ENCODE measurements at regions not wholly inside any gene's neighbourhood (a gene's known extent, or its start where the extent isn't known, plus 50 kb on each side); places are given as distances from the start of the nearest gene placed in this dataset.

GRCh38 chr11:116225784-116226585, 546.8 kb downstream of the BUD13 start:
- TF ChIP-seq CTCF (IDR thresholded peaks at IDR 0.05) (no peak), POLR2A (IDR thresholded peaks at IDR 0.05) (no peak)
- intact Hi-C loops (cut with DNase I): no loop called here
- DNase-seq: no peak
- no peak overlapping the region for H3K27ac ChIP-seq
- H3K9me3 ChIP-seq: no peaks in the 10 kb centered on the region
- no peaks in the 10 kb centered on the region for H3K4me1 ChIP-seq
- no peaks in the 10 kb centered on the region for H3K36me3 ChIP-seq
- H3K27me3 ChIP-seq: peaks cover 0 to 16% (median 0%) of the 10 kb centered on the region in 4 donors
- H3K4me3 ChIP-seq: no peak overlapping the region
- 61 to 65% methylated on average over 7 of the region's 7 CpGs for WGBS, 2 donors

GRCh38 chr11:116225236-116225635, 547.6 kb downstream of the BUD13 start:
- H3K9me3 ChIP-seq: no peaks in the 10 kb centered on the region
- intact Hi-C loops (cut with DNase I): no loop called here
- H3K4me3 ChIP-seq: no peak overlapping the region
- H3K4me1 ChIP-seq: no peaks in the 10 kb centered on the region
- peak overlapping the region in 1 of 4 donors; percentile 37 for H3K27ac ChIP-seq
- TF ChIP-seq POLR2A (IDR thresholded peaks at IDR 0.05): no peak
- TF ChIP-seq CTCF (IDR thresholded peaks at IDR 0.05): no peak
- 40 to 59% methylated on average over 4 to 6 of the region's 6 CpGs for WGBS, 2 donors
- H3K27me3 ChIP-seq: peaks cover 0 to 16% (median 0%) of the 10 kb centered on the region in 4 donors
- no peak for DNase-seq
- no peaks in the 10 kb centered on the region for H3K36me3 ChIP-seq

GRCh38 chr11:116224889-116225200, 547.9 kb downstream of the BUD13 start:
- intact Hi-C loops (cut with DNase I): loop anchor here (5.0 kb wide), 1 partner anchor 893 kb away; no protein-coding TSS in a partner anchor
- no peak for DNase-seq
- no peak overlapping the region for H3K4me3 ChIP-seq
- TF ChIP-seq POLR2A (IDR thresholded peaks at IDR 0.05): no peak
- no peak for TF ChIP-seq CTCF (IDR thresholded peaks at IDR 0.05)
- H3K4me1 ChIP-seq: no peaks in the 10 kb centered on the region
- no peaks in the 10 kb centered on the region for H3K9me3 ChIP-seq
- 38 to 63% methylated on average over 3 to 5 of the region's 5 CpGs for WGBS, 2 donors
- H3K36me3 ChIP-seq: no peaks in the 10 kb centered on the region
- peaks cover 0 to 16% (median 0%) of the 10 kb centered on the region in 4 donors for H3K27me3 ChIP-seq
- H3K27ac ChIP-seq: peak overlapping the region in 1 of 4 donors; percentile 37

- TF ChIP-seq CTCF (IDR thresholded peaks at IDR 0.05) (peak; percentile 16 to 67 (median 42)), POLR2A (IDR thresholded peaks at IDR 0.05) (no peak)
- Histone ChIP-seq H3K4me1 (peaks cover 0 to 2% (median 0%) of the 10 kb centered on the region in 3 donors), H3K36me3 (no peaks in the 10 kb centered on the region), H3K9me3 (no peaks in the 10 kb centered on the region), H3K4me3 (no peak overlapping the region), H3K27ac (no peak overlapping the region), H3K27me3 (peaks cover 0 to 16% (median 0%) of the 10 kb centered on the region in 4 donors)
- WGBS, 2 donors: 47 to 67% methylated on average over 4 to 10 of the region's 10 CpGs
- intact Hi-C loops (cut with DNase I): loop anchor here (5.0 kb wide), 1 partner anchor 892 kb away; no protein-coding TSS in a partner anchor
- DNase-seq: no peak
Measured at GRCh38 chr11:116224154-116224888, 548.5 kb downstream of the BUD13 start.

GRCh38 chr11:116221351-116221750, 551.4 kb downstream of the BUD13 start:
- no peak overlapping the region for H3K4me3 ChIP-seq
- H3K4me1 ChIP-seq: peaks cover 0 to 4% (median 0%) of the 10 kb centered on the region in 3 donors
- intact Hi-C loops (cut with DNase I): loop anchor here (5.0 kb wide), 1 partner anchor 889 kb away; no protein-coding TSS in a partner anchor
- no peak for TF ChIP-seq CTCF (IDR thresholded peaks at IDR 0.05)
- TF ChIP-seq POLR2A (IDR thresholded peaks at IDR 0.05): no peak
- H3K27me3 ChIP-seq: peaks cover 0 to 6% (median 0%) of the 10 kb centered on the region in 4 donors
- no peak overlapping the region for H3K27ac ChIP-seq
- no peak for DNase-seq
- no peaks in the 10 kb centered on the region for H3K9me3 ChIP-seq
- H3K36me3 ChIP-seq: no peaks in the 10 kb centered on the region
- 44 to 66% methylated on average over 2 of the region's 2 CpGs for WGBS, 2 donors

Measured in esophagus squamous epithelium (tissue), 5 donors.